H1 (cell line): ENCODE measurements at regions not wholly inside any gene's neighbourhood (a gene's known extent, or its start where the extent isn't known, plus 50 kb on each side); places are given as distances from the start of the nearest gene placed in this dataset.
"Not testable (repeated sequence)": the region's sequence is repeated elsewhere in the genome, so short reads cannot be mapped to it uniquely, and the experiment has no call there.

Experiments used
- CEBPB ChIP-seq: IDR thresholded peaks from 2 replicates; pipeline ENCODE4 v1.6.1; 2012; ENCODE audit warnings: low read depth, low read length
- CREB1 ChIP-seq: IDR thresholded peaks from 2 replicates; pipeline ENCODE4 v1.6.1; 2012; ENCODE audit warnings: inconsistent platforms
- CTCF ChIP-seq, 3 experiments: IDR thresholded peaks; 1 replicate in 2 of 3; 2 replicates in 1 of 3; pipeline versions ENCODE4 v1.5.1 to v1.6.1; 2011; ENCODE audit warnings: low read length in 3 of 3, mild to moderate bottlenecking in 3 of 3, inconsistent platforms in 2 of 3, low read depth in 1 of 3, moderate library complexity in 1 of 3; ENCODE audit not compliant: insufficient read depth in 1 of 3; ENCODE audit errors: control extremely low read depth in 1 of 3
- KDM1A ChIP-seq: fragments of 200-600, 300-600 bp; sonication (generic); IDR thresholded peaks from 2 replicates; pipeline ENCODE4 v1.7.1; 2016; ENCODE audit warnings: mild to moderate bottlenecking, low read length, borderline replicate concordance
- TAF1 ChIP-seq: IDR thresholded peaks from 2 replicates; pipeline ENCODE4 v1.6.1; 2011; ENCODE audit warnings: mild to moderate bottlenecking, low read depth, low read length

- not testable (repeated sequence) for TF ChIP-seq TAF1; CTCF (IDR thresholded peaks at IDR 0.05; ENCODE audit: control extremely low read depth in 1 of 3, insufficient read depth in 1 of 3, low read depth in 1 of 3, low read length in 3 of 3); CEBPB; CREB1; KDM1A
These were observed 84.1 kb upstream of the GPR39 start for GRCh38 chr2:132332345-132333033.
